SK-N-SH (cell line): ENCODE measurements at regions not wholly inside any gene's neighbourhood (a gene's known extent, or its start where the extent isn't known, plus 50 kb on each side); places are given as distances from the start of the nearest gene placed in this dataset.

ENCODE experiments used
- CTCF ChIA-PET: fragments of 300-600, 350-600 bp; formaldehyde crosslinking; extraction: SDS; loops from one replicate; lab custom pipeline; 2021; lab: Yijun Ruan, JAX
- POLR2A ChIA-PET: fragments of 350-600 bp; sonication (Branson Sonifier 250); formaldehyde crosslinking; extraction: SDS; loops from one replicate; lab custom pipeline; 2020; ENCODE audit warnings: antibody characterized with exemption, inconsistent platforms; lab: Yijun Ruan, JAX
- DNase-seq: peaks from one replicate; pipeline ENCODE4 v3.0.0; 2012
- H2AFZ ChIP-seq: fragments of 200-600 bp; sonication (generic); 2 replicates; pipeline ENCODE4 v1.8.1; 2016; ENCODE audit warnings: antibody characterized with exemption, mild to moderate bottlenecking, low read depth
- H3F3A ChIP-seq: fragments of 200-600 bp; sonication (generic); replicated peaks from 2 replicates; pipeline ENCODE3; 2016; ENCODE audit warnings: antibody characterized with exemption, mild to moderate bottlenecking; ENCODE audit not compliant: insufficient read depth
- H3K27ac ChIP-seq, 2 experiments: fragments of 200-500 bp in 1 of 2; fragments of 200-600 bp in 1 of 2; sonication (Bioruptor generic) in 1 of 2; sonication (generic), shearing (Covaris generic) in 1 of 2; 2 replicates each; pipeline versions ENCODE4 v1.5.1 to v1.6.1; 2014 to 2016; ENCODE audit warnings: low read depth in 2 of 2, inconsistent platforms in 1 of 2, low read length in 1 of 2, mild to moderate bottlenecking in 1 of 2, mixed read lengths in 1 of 2
- H3K27me3 ChIP-seq: fragments of 200-600 bp; sonication (generic), shearing (Covaris generic); 2 replicates; pipeline ENCODE4 v1.6.1; 2016; ENCODE audit warnings: mixed run types; ENCODE audit not compliant: insufficient read depth
- H3K36me3 ChIP-seq, 2 experiments: fragments of 200-500 bp in 1 of 2; fragments of 200-600 bp in 1 of 2; sonication (Bioruptor generic) in 1 of 2; sonication (generic) in 1 of 2; replicated peaks in 1 of 2; 2 replicates each; pipeline versions ENCODE3 to v1.5.1; 2014 to 2016; ENCODE audit warnings: low read length in 1 of 2, mild to moderate bottlenecking in 1 of 2; ENCODE audit not compliant: insufficient read depth in 2 of 2, control insufficient read depth in 1 of 2
- H3K4me1 ChIP-seq, 2 experiments: fragments of 200-500 bp in 1 of 2; fragments of 200-600 bp in 1 of 2; sonication (Bioruptor generic) in 1 of 2; sonication (generic), shearing (Covaris generic) in 1 of 2; 2 replicates each; pipeline versions ENCODE4 v1.5.1 to v1.6.1; 2014 to 2016; ENCODE audit warnings: low read depth in 1 of 2, low read length in 1 of 2, mixed run types in 1 of 2; ENCODE audit not compliant: insufficient read depth in 2 of 2, control insufficient read depth in 1 of 2
- H3K4me2 ChIP-seq: fragments of 200-600 bp; sonication (generic), shearing (Covaris generic); 2 replicates; pipeline ENCODE4 v1.6.1; 2017; ENCODE audit warnings: mixed run types
- H3K4me3 ChIP-seq, 2 experiments: fragments of 200-500 bp in 1 of 2; fragments of 200-600 bp in 1 of 2; sonication (Bioruptor generic) in 1 of 2; sonication (generic), shearing (Covaris generic) in 1 of 2; 2 replicates each; pipeline versions ENCODE4 v1.5.1 to v1.8.1; 2014 to 2016; ENCODE audit warnings: low read depth in 2 of 2, inconsistent platforms in 1 of 2, low read length in 1 of 2, mild to moderate bottlenecking in 1 of 2, mixed read lengths in 1 of 2, moderate library complexity in 1 of 2
- H3K79me2 ChIP-seq: fragments of 200-600 bp; sonication (generic); 2 replicates; pipeline ENCODE4 v1.8.1; 2017; ENCODE audit warnings: mild to moderate bottlenecking; ENCODE audit not compliant: insufficient read depth
- H3K9ac ChIP-seq: fragments of 200-600 bp; sonication (generic); 2 replicates; pipeline ENCODE4 v1.6.1; 2017; ENCODE audit warnings: mixed run types
- H3K9me2 ChIP-seq: fragments of 200-600 bp; sonication (generic); 2 replicates; pipeline ENCODE4 v1.6.1; 2017; ENCODE audit warnings: mixed run types
- H3K9me3 ChIP-seq: fragments of 200-600 bp; sonication (generic); 2 replicates; pipeline ENCODE4 v1.6.1; 2017; ENCODE audit warnings: mixed run types, mild to moderate bottlenecking, moderate library complexity
- H4K20me1 ChIP-seq: fragments of 200-600 bp; sonication (generic); 2 replicates; pipeline ENCODE4 v1.6.1; 2017; ENCODE audit warnings: mild to moderate bottlenecking, mixed run types; ENCODE audit not compliant: insufficient read depth
- CHD2 ChIP-seq: fragments of 150-350 bp; IDR thresholded peaks from 2 replicates; pipeline ENCODE4 v1.6.1; 2018; ENCODE audit warnings: low read length; ENCODE audit not compliant: partially characterized antibody
- ELF1 ChIP-seq: IDR thresholded peaks from 2 replicates; pipeline ENCODE4 v1.4.0; 2012
- EP300 ChIP-seq, 2 experiments: IDR thresholded peaks; 2 replicates each; pipeline versions ENCODE4 v1.4.0 to v1.6.1; 2012; ENCODE audit warnings: borderline replicate concordance in 1 of 2, low read depth in 1 of 2, low read length in 1 of 2
- EZH2phosphoT487 ChIP-seq: fragments of 200-600 bp; sonication (generic); IDR thresholded peaks from 2 replicates; pipeline ENCODE4 v1.6.1; 2017; ENCODE audit warnings: low read depth, mixed run types, mild to moderate bottlenecking, antibody characterized with exemption, moderate library complexity, borderline replicate concordance
- FOSL2 ChIP-seq: IDR thresholded peaks from 2 replicates; pipeline ENCODE4 v1.4.0; 2012; ENCODE audit warnings: low read depth, mild to moderate bottlenecking, moderate library complexity, borderline replicate concordance
- GATA2 ChIP-seq: sonication (generic); formaldehyde crosslinking; IDR thresholded peaks from 2 replicates; pipeline ENCODE4 v1.5.0; 2020; ENCODE audit warnings: mild to moderate bottlenecking, missing genetic modification reagents
- IRF3 ChIP-seq: fragments of 150-350 bp; IDR thresholded peaks from 2 replicates; pipeline ENCODE4 v1.6.1; 2016; ENCODE audit warnings: mild to moderate bottlenecking, low read depth, low read length
- JUND ChIP-seq: IDR thresholded peaks from 2 replicates; pipeline ENCODE4 v1.4.0; 2012
- MAX ChIP-seq: IDR thresholded peaks from 2 replicates; pipeline ENCODE4 v1.4.0; 2012; ENCODE audit warnings: low read depth
- MXI1 ChIP-seq: IDR thresholded peaks from 2 replicates; pipeline ENCODE4 v1.6.1; 2012; ENCODE audit warnings: mild to moderate bottlenecking, low read depth, low read length, improper control_type of control experiment
- NFIC ChIP-seq: IDR thresholded peaks from 2 replicates; pipeline ENCODE4 v1.4.0; 2012; ENCODE audit warnings: borderline replicate concordance
- NRF1 ChIP-seq: IDR thresholded peaks from 2 replicates; pipeline ENCODE4 v1.6.1; 2012; ENCODE audit warnings: low read depth, mild to moderate bottlenecking, low read length
- POLR2AphosphoS5 ChIP-seq: IDR thresholded peaks from 2 replicates; pipeline ENCODE4 v1.6.1; 2012; ENCODE audit warnings: low read depth, low read length
- RAD21 ChIP-seq: IDR thresholded peaks from 2 replicates; pipeline ENCODE4 v1.6.1; 2012; ENCODE audit warnings: mild to moderate bottlenecking, low read length
- RCOR1 ChIP-seq: fragments of 150-350 bp; IDR thresholded peaks from 2 replicates; pipeline ENCODE4 v1.6.1; 2017; ENCODE audit warnings: antibody characterized with exemption, low read length
- SIN3A ChIP-seq: IDR thresholded peaks from 2 replicates; pipeline ENCODE4 v1.6.1; 2012; ENCODE audit warnings: low read depth, mild to moderate bottlenecking, low read length, moderate library complexity, borderline replicate concordance
- SMC3 ChIP-seq: IDR thresholded peaks from 2 replicates; pipeline ENCODE4 v1.6.1; 2012; ENCODE audit warnings: low read depth, low read length, improper control_type of control experiment
- TAF1 ChIP-seq: IDR thresholded peaks from 2 replicates; pipeline ENCODE4 v1.6.1; 2012; ENCODE audit warnings: low read depth, mild to moderate bottlenecking, low read length, moderate library complexity, borderline replicate concordance
- TCF12 ChIP-seq: IDR thresholded peaks from 2 replicates; pipeline ENCODE4 v1.4.0; 2012
- TEAD4 ChIP-seq: IDR thresholded peaks from 2 replicates; pipeline ENCODE4 v1.4.0; 2012; ENCODE audit warnings: mild to moderate bottlenecking, borderline replicate concordance; ENCODE audit not compliant: insufficient read depth
- USF1 ChIP-seq: IDR thresholded peaks from 2 replicates; pipeline ENCODE4 v1.4.0; 2012; ENCODE audit warnings: low read depth, borderline replicate concordance
- USF2 ChIP-seq: fragments of 150-350 bp; IDR thresholded peaks from 2 replicates; pipeline ENCODE4 v1.6.1; 2017; ENCODE audit warnings: antibody characterized with exemption, low read length, low read depth, borderline replicate concordance
- ZBTB33 ChIP-seq: IDR thresholded peaks from 2 replicates; pipeline ENCODE4 v1.4.0; 2012; ENCODE audit warnings: low read depth, borderline replicate concordance
- WGBS: methylation state at CpG from one replicate; pipeline ENCODE4 v1.1.6; 2017; ENCODE audit warnings: low lambda C conversion rate; 5-methylcytosine and 5-hydroxymethylcytosine counted together

GRCh38 chr7:125126376-125126775, 196.8 kb upstream of the POT1 start (continued):
- no peak for TF ChIP-seq ZBTB33
- TF ChIP-seq USF1 = no peak
- TF ChIP-seq RAD21 = no peak
- no peak for TF ChIP-seq CHD2
- no peak for TF ChIP-seq ELF1
- TF ChIP-seq MXI1 = no peak
- no peak for TF ChIP-seq JUND
- TF ChIP-seq NRF1 = no peak
- no peak for TF ChIP-seq EZH2phosphoT487
- TF ChIP-seq GATA2 (CRISPR knock-in tag) = no peak
- TF ChIP-seq, all 33 proteins: peak for 0

- Histone ChIP-seq H3K9me3 (no peaks in the 10 kb centered on the region), H3K27ac (no peak overlapping the region), H3K79me2 (no peaks in the 10 kb centered on the region), H3K9me2 (no peaks in the 10 kb centered on the region), H2AFZ (no peak overlapping the region), H4K20me1 (no peaks in the 10 kb centered on the region), H3K27me3 (no peaks in the 10 kb centered on the region), H3K36me3 (no peaks in the 10 kb centered on the region), H3K4me2 (no peak overlapping the region), H3K4me1 (no peaks in the 10 kb centered on the region; a peak in 1 of 4 replicates), H3F3A (no peaks in the 10 kb centered on the region), H3K4me3 (no peak overlapping the region), H3K9ac (no peak overlapping the region)
- POLR2A ChIA-PET = no interaction called here
- DNase-seq = no peak
- TF ChIP-seq USF2 (no peak), NFIC (no peak), CHD2 (no peak), POLR2AphosphoS5 (no peak), EP300 (IDR thresholded peaks at IDR 0.05; ENCODE audit: borderline replicate concordance in 1 of 2, low read depth in 1 of 2, low read length in 1 of 2) (no peak), TCF12 (no peak), FOSL2 (no peak), TEAD4 (no peak), SMC3 (no peak), RCOR1 (no peak), IRF3 (no peak), SIN3A (no peak), MAX (no peak), TAF1 (no peak)
- CTCF ChIA-PET = no interaction called here
- WGBS = 72% methylated on average over 12 of the region's 15 CpGs
These were observed 195.7 kb upstream of the POT1 start for GRCh38 chr7:125125315-125125714.
